ENCODE measurements at regions not wholly inside any gene's neighbourhood (a gene's known extent, or its start where the extent isn't known, plus 50 kb on each side); places are given as distances from the start of the nearest gene placed in this dataset.

GRCh38 chrX:124475358-124475757 lies 129.0 kb downstream of the SH2D1A start:
- H3K4me3 ChIP-seq (replicated peaks in 1 of 2; ENCODE audit: low read depth in 1 of 2, low read length in 2 of 2): no peak overlapping the region
- ChIA-PET RAD21 (ENCODE audit: low non-redundant PET in 1 of 2, low total read pairs in 2 of 2, uncharacterized antibody in 2 of 2, unreplicated experiment in 2 of 2) (no interaction called here), CTCF (no interaction called here), POLR2A (no interaction called here)
- H3K9me3 ChIP-seq (ENCODE audit: control insufficient read depth in 1 of 2, insufficient read depth in 1 of 2, low read depth in 1 of 2, low read length in 2 of 2): no peaks in the 10 kb centered on the region
- no peaks in the 10 kb centered on the region for H3K4me1 ChIP-seq (ENCODE audit: control insufficient read depth in 1 of 2, insufficient read depth in 2 of 2, low read length in 2 of 2)
- H3K79me2 ChIP-seq (ENCODE audit: insufficient read depth, low read length): no peaks in the 10 kb centered on the region
- no peaks in the 10 kb centered on the region for H3K27me3 ChIP-seq (ENCODE audit: insufficient read depth, low read length)
- no peak for DNase-seq (ENCODE audit: low read depth, low spot score)
- no peaks in the 10 kb centered on the region for H4K20me1 ChIP-seq (ENCODE audit: insufficient read depth)
- ATAC-seq: no peak
- no peak overlapping the region for H3K27ac ChIP-seq (ENCODE audit: low read depth, low read length)
- intact Hi-C loops (cut with micrococcal nuclease): no loop called here
- no peak overlapping the region for H2AFZ ChIP-seq (ENCODE audit: low read depth, low read length, poor library complexity, severe bottlenecking)
- H3K36me3 ChIP-seq (ENCODE audit: control insufficient read depth in 1 of 2, insufficient read depth in 2 of 2, low read length in 2 of 2): no peaks in the 10 kb centered on the region
- H3K9me2 ChIP-seq (ENCODE audit: insufficient read depth): no peaks in the 10 kb centered on the region
- no TSS peak for BruUV-seq (replicated peaks)
- no peak overlapping the region for H3K9ac ChIP-seq (ENCODE audit: low read length)
- TF ChIP-seq SP1 (IDR thresholded peaks at IDR 0.05; ENCODE audit: low read depth) (no peak), CTCF (IDR thresholded peaks at IDR 0.05 in 2 of 3, conservative IDR thresholded peaks at IDR 0.05 in 1 of 3; ENCODE audit: borderline replicate concordance in 1 of 3, insufficient read depth in 1 of 3, low read depth in 2 of 3, low read length in 2 of 3) (no peak), RAD21 (IDR thresholded peaks at IDR 0.05; ENCODE audit: low read depth) (no peak), SIN3A (IDR thresholded peaks at IDR 0.05; ENCODE audit: low read depth) (no peak), EZH2 (IDR thresholded peaks at IDR 0.05) (no peak), JUND (IDR thresholded peaks at IDR 0.05) (no peak), ZBTB33 (IDR thresholded peaks at IDR 0.05; ENCODE audit: extremely low read depth, insufficient replicate concordance, low read length) (no peak), ATF3 (IDR thresholded peaks at IDR 0.05) (no peak), ELF1 (IDR thresholded peaks at IDR 0.05; ENCODE audit: borderline replicate concordance, low read depth) (no peak), MAX (IDR thresholded peaks at IDR 0.05) (no peak), REST (IDR thresholded peaks at IDR 0.05; ENCODE audit: low read depth) (no peak), CBX3 (IDR thresholded peaks at IDR 0.05; ENCODE audit: low read depth) (no peak), EZH2phosphoT487 (IDR thresholded peaks at IDR 0.05; ENCODE audit: borderline replicate concordance) (no peak), YY1 (IDR thresholded peaks at IDR 0.05; ENCODE audit: extremely low read depth, insufficient replicate concordance, low read depth, low read length) (no peak), CEBPB (IDR thresholded peaks at IDR 0.05; ENCODE audit: low read depth) (no peak), EGR1 (IDR thresholded peaks at IDR 0.05; ENCODE audit: low read depth) (no peak), ZNF274 (IDR thresholded peaks at IDR 0.05; ENCODE audit: low read depth, low read length) (no peak), POLR2AphosphoS5 (IDR thresholded peaks at IDR 0.05; ENCODE audit: low read depth, low read length) (no peak)
- H3K4me2 ChIP-seq (ENCODE audit: low read length): no peak overlapping the region

All from HCT116 (cell line).